ENCODE measurements at regions not wholly inside any gene's neighbourhood (a gene's known extent, or its start where the extent isn't known, plus 50 kb on each side); places are given as distances from the start of the nearest gene placed in this dataset.

DNA sequence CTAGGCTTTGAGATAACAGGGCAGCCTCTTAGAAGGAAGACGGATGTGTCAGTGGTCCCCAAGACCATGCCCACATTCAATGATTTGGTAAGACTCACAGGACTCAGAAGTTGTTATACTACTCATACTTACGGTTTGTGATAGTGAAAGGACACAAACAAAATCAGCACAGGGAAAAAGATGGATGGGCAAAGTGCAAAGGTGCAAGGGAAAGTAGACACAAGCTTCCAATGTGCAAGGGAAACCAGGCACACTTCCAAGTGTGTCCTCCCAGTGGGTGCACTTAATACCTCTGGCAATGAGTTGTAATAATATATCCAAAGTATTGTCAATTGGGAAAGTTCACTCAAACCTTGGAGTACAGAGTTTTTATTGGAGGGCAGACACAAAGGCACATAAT lies 53.8 kb upstream of the VCX start:
- Mint-ChIP-seq H3K4me3 (ENCODE audit: unreplicated experiment) (no peak overlapping the region), H3K36me3 (ENCODE audit: low read depth, unreplicated experiment) (no peaks in the 10 kb centered on the region), H3K9me3 (ENCODE audit: unreplicated experiment) (peaks cover 4% of the 10 kb centered on the region), H3K27me3 (ENCODE audit: unreplicated experiment) (peaks cover 1% of the 10 kb centered on the region), H3K4me1 (ENCODE audit: unreplicated experiment) (no peaks in the 10 kb centered on the region), H3K27ac (ENCODE audit: unreplicated experiment) (no peak overlapping the region)
- TF ChIP-seq, protein P1, sequence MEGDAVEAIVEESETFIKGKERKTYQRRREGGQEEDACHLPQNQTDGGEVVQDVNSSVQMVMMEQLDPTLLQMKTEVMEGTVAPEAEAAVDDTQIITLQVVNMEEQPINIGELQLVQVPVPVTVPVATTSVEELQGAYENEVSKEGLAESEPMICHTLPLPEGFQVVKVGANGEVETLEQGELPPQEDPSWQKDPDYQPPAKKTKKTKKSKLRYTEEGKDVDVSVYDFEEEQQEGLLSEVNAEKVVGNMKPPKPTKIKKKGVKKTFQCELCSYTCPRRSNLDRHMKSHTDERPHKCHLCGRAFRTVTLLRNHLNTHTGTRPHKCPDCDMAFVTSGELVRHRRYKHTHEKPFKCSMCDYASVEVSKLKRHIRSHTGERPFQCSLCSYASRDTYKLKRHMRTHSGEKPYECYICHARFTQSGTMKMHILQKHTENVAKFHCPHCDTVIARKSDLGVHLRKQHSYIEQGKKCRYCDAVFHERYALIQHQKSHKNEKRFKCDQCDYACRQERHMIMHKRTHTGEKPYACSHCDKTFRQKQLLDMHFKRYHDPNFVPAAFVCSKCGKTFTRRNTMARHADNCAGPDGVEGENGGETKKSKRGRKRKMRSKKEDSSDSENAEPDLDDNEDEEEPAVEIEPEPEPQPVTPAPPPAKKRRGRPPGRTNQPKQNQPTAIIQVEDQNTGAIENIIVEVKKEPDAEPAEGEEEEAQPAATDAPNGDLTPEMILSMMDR (IDR thresholded peaks at IDR 0.05; ENCODE audit: unreplicated experiment), result no peak
- DNase-seq (ENCODE audit: low spot score), result no peak

DNA sequence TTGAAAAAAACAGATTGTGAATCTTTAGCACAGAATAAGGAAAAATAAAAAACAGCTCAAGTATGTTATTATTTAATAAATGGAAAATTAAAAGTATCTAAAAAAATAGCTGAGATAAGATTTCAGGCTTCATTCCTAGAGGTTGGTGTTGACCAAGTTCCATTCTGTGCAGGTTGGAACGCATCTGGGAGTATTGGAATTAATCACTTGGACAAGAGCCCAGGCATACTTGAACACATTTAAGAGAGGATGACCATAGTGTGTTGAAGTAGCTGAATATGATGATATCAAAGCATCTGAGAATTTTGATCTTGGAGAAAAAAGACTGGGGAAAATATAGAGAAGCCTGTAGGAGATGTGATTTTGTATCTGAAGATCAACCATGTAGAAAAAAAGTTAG lies 54.6 kb upstream of the VCX start:
- no peak for DNase-seq (ENCODE audit: low spot score)
- no peak overlapping the region for H3K27ac Mint-ChIP-seq (ENCODE audit: unreplicated experiment)
- H3K36me3 Mint-ChIP-seq (ENCODE audit: low read depth, unreplicated experiment), result no peaks in the 10 kb centered on the region
- peaks cover 1% of the 10 kb centered on the region for H3K27me3 Mint-ChIP-seq (ENCODE audit: unreplicated experiment)
- H3K9me3 Mint-ChIP-seq (ENCODE audit: unreplicated experiment), result peaks cover 4% of the 10 kb centered on the region
- no peaks in the 10 kb centered on the region for H3K4me1 Mint-ChIP-seq (ENCODE audit: unreplicated experiment)
- H3K4me3 Mint-ChIP-seq (ENCODE audit: unreplicated experiment), result no peak overlapping the region
- TF ChIP-seq, protein P1 (IDR thresholded peaks at IDR 0.05; ENCODE audit: unreplicated experiment), result no peak

DNA sequence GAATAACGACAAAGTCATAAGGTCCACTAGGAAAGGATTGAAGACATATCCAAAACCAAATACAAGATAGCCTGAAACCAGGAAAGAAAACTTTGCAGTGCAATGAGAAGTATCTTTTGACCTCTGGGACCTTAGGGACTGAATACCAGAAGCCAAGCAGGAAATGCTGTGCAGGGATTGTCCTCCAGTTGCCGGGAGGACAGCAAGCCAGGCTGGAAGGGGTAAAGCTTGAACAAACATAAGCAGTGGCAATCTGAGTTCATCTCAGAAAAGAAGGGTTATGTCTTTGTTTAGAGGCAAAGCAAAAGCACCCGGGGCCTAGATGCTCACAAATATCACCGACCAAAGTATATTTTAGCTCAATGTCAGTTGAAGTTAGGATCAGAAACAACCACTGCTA lies 55.3 kb upstream of the VCX start:
- Mint-ChIP-seq H3K4me3 (ENCODE audit: unreplicated experiment) (no peak overlapping the region), H3K36me3 (ENCODE audit: low read depth, unreplicated experiment) (no peaks in the 10 kb centered on the region), H3K9me3 (ENCODE audit: unreplicated experiment) (peaks cover 4% of the 10 kb centered on the region), H3K4me1 (ENCODE audit: unreplicated experiment) (no peaks in the 10 kb centered on the region), H3K27ac (ENCODE audit: unreplicated experiment) (no peak overlapping the region), H3K27me3 (ENCODE audit: unreplicated experiment) (peaks cover 1% of the 10 kb centered on the region)
- TF ChIP-seq, protein P1 (IDR thresholded peaks at IDR 0.05; ENCODE audit: unreplicated experiment), result no peak
- DNase-seq (ENCODE audit: low spot score), result no peak

DNA sequence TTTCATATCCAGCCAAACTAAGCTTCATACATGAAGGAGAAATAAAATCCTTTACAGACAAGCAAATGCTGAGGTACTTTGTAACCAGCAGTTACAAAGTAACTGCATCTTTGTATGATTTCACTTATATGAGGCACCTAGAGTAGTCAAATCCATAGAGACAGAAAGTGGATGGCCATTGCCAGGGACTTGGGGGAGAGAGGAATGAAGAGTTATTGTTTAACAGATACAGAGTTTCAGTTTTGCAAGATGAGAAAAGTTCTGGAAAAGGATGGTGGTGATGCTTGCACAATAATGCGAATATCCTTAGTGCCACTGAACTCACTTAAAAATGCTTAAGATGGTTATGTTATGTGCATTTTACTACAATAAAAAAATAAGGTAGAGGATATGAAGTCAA lies 58.4 kb upstream of the VCX start:
- TF ChIP-seq, protein P1 (IDR thresholded peaks at IDR 0.05; ENCODE audit: unreplicated experiment), result no peak
- Mint-ChIP-seq H3K4me1 (ENCODE audit: unreplicated experiment) (no peaks in the 10 kb centered on the region), H3K27me3 (ENCODE audit: unreplicated experiment) (peaks cover 1% of the 10 kb centered on the region), H3K4me3 (ENCODE audit: unreplicated experiment) (no peak overlapping the region), H3K27ac (ENCODE audit: unreplicated experiment) (no peak overlapping the region), H3K9me3 (ENCODE audit: unreplicated experiment) (no peaks in the 10 kb centered on the region), H3K36me3 (ENCODE audit: low read depth, unreplicated experiment) (no peaks in the 10 kb centered on the region)
- no peak for DNase-seq (ENCODE audit: low spot score)

DNA sequence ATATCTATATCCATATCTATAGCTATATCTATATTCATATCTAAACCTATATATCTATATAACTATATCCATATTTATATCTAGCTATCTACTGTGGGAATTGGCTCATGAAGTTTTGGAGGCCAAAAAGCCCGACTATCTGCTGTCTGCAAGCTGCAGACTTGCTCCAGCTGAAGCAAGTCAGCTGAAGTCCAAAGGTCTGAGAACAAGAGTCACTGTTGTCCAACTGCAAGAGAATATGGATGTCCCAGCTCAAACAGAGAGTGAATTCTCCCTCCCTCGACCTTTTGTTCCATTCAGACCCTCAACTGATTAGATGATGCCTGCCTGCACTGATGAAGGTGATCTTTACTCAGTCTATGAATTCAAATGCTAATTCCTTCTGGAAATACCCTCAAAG lies 63.3 kb upstream of the VCX start:
- Mint-ChIP-seq H3K4me3 (ENCODE audit: unreplicated experiment) (no peak overlapping the region), H3K4me1 (ENCODE audit: unreplicated experiment) (no peaks in the 10 kb centered on the region), H3K9me3 (ENCODE audit: unreplicated experiment) (no peaks in the 10 kb centered on the region), H3K36me3 (ENCODE audit: low read depth, unreplicated experiment) (no peaks in the 10 kb centered on the region), H3K27ac (ENCODE audit: unreplicated experiment) (no peak overlapping the region), H3K27me3 (ENCODE audit: unreplicated experiment) (no peaks in the 10 kb centered on the region)
- no peak for DNase-seq (ENCODE audit: low spot score)
- TF ChIP-seq, protein P1 (IDR thresholded peaks at IDR 0.05; ENCODE audit: unreplicated experiment), result no peak

All from endothelial cell (in vitro differentiated cells).